HuH-7.5 (cell line): ENCODE measurements at regions not wholly inside any gene's neighbourhood (a gene's known extent, or its start where the extent isn't known, plus 50 kb on each side); places are given as distances from the start of the nearest gene placed in this dataset.

Experiments used
- DNase-seq: peaks from one replicate; pipeline ENCODE4 v3.0.0; 2011; ENCODE audit warnings: low spot score

GRCh38 chr5:67694810-67695191 is 498.2 kb upstream of the CD180 start:
- no peak for DNase-seq

- DNase-seq: no peak
Measured at GRCh38 chr5:67693956-67694809, 497.6 kb upstream of the CD180 start.

- no peak for DNase-seq
Measured at GRCh38 chr5:67686746-67687145, 490.1 kb upstream of the CD180 start.

GRCh38 chr5:67681703-67682102 is 485.1 kb upstream of the CD180 start:
- no peak for DNase-seq

- no peak for DNase-seq
Measured at GRCh38 chr5:67680099-67680498, 483.5 kb upstream of the CD180 start.

GRCh38 chr5:67679184-67679841 is 482.7 kb upstream of the CD180 start:
- DNase-seq: no peak

- DNase-seq: no peak
Measured at GRCh38 chr5:67678594-67678993, 482.0 kb upstream of the CD180 start.

GRCh38 chr5:67677422-67677970 is 480.9 kb upstream of the CD180 start:
- DNase-seq: no peak

GRCh38 chr5:67676863-67677262 is 480.3 kb upstream of the CD180 start:
- no peak for DNase-seq

GRCh38 chr5:67674159-67674655 is 477.6 kb upstream of the CD180 start:
- no peak for DNase-seq

- no peak for DNase-seq
Measured at GRCh38 chr5:67673618-67674017, 477.0 kb upstream of the CD180 start.

- no peak for DNase-seq
Measured at GRCh38 chr5:67673180-67673579, 476.6 kb upstream of the CD180 start.

GRCh38 chr5:67672636-67673035 is 476.0 kb upstream of the CD180 start:
- no peak for DNase-seq

- no peak for DNase-seq
Measured at GRCh38 chr5:67669916-67670315, 473.3 kb upstream of the CD180 start.

- no peak for DNase-seq
Measured at GRCh38 chr5:67660149-67660548, 463.6 kb upstream of the CD180 start.

GRCh38 chr5:67659288-67659687 is 462.7 kb upstream of the CD180 start:
- no peak for DNase-seq

- DNase-seq: no peak
Measured at GRCh38 chr5:67657055-67657454, 460.5 kb upstream of the CD180 start.

GRCh38 chr5:67652201-67652600 is 455.6 kb upstream of the CD180 start:
- no peak for DNase-seq

GRCh38 chr5:67651180-67651579 is 454.6 kb upstream of the CD180 start:
- DNase-seq: no peak

- DNase-seq: no peak
Measured at GRCh38 chr5:67648201-67648671, 451.6 kb upstream of the CD180 start.

- no peak for DNase-seq
Measured at GRCh38 chr5:67647772-67648171, 451.2 kb upstream of the CD180 start.

GRCh38 chr5:67644221-67644920 is 447.8 kb upstream of the CD180 start:
- DNase-seq: no peak
